Right atrium auricular region (tissue), 2 donors: ENCODE measurements at regions not wholly inside any gene's neighbourhood (a gene's known extent, or its start where the extent isn't known, plus 50 kb on each side); places are given as distances from the start of the nearest gene placed in this dataset.

Experiments used
- DNase-seq: peaks from one replicate; pipeline ENCODE4 v3.0.0-alpha.2; 2019; ENCODE audit warnings: low spot score
- H3K27ac ChIP-seq, 2 donors: fragments of 200-600 bp; sonication (generic); 1 replicate in 1 of 2; 2 replicates in 1 of 2; pipeline ENCODE4 v1.5.1; 2016 to 2019
- H3K27me3 ChIP-seq, 2 donors: fragments of 200-600 bp; sonication (generic); one replicate each; pipeline versions ENCODE4 v1.5.1 to v1.6.0; 2017 to 2019
- H3K36me3 ChIP-seq: fragments of 200-600 bp; sonication (generic); one replicate; pipeline ENCODE4 v1.5.1; 2016
- H3K4me1 ChIP-seq, 2 donors: fragments of 200-600 bp; sonication (generic); one replicate each; pipeline versions ENCODE4 v1.5.1 to v1.6.0; 2017 to 2019
- H3K4me3 ChIP-seq, 2 donors: fragments of 200-600 bp; sonication (generic); 1 replicate in 1 of 2; 2 replicates in 1 of 2; pipeline ENCODE4 v1.5.1; 2017 to 2019; ENCODE audit warnings: mild to moderate bottlenecking in 1 of 2, moderate library complexity in 1 of 2
- H3K9me3 ChIP-seq, 2 donors: fragments of 200-600 bp; sonication (generic); one replicate each; pipeline ENCODE4 v1.5.1; 2019
- TF ChIP-seq, protein P1 (sequence below), 2 donors: fragments of 200-600 bp; sonication (generic); IDR thresholded peaks; one replicate each; pipeline ENCODE4 v1.5.1; 2019; ENCODE audit warnings: antibody characterized with exemption in 2 of 2

GRCh38 chr9:103898550-103898949 is 195.6 kb upstream of the SMC2 start:
- TF ChIP-seq, protein P1, sequence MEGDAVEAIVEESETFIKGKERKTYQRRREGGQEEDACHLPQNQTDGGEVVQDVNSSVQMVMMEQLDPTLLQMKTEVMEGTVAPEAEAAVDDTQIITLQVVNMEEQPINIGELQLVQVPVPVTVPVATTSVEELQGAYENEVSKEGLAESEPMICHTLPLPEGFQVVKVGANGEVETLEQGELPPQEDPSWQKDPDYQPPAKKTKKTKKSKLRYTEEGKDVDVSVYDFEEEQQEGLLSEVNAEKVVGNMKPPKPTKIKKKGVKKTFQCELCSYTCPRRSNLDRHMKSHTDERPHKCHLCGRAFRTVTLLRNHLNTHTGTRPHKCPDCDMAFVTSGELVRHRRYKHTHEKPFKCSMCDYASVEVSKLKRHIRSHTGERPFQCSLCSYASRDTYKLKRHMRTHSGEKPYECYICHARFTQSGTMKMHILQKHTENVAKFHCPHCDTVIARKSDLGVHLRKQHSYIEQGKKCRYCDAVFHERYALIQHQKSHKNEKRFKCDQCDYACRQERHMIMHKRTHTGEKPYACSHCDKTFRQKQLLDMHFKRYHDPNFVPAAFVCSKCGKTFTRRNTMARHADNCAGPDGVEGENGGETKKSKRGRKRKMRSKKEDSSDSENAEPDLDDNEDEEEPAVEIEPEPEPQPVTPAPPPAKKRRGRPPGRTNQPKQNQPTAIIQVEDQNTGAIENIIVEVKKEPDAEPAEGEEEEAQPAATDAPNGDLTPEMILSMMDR (IDR thresholded peaks at IDR 0.05): no peak
- no peaks in the 10 kb centered on the region for H3K4me1 ChIP-seq
- DNase-seq: no peak
- H3K36me3 ChIP-seq: no peaks in the 10 kb centered on the region
- no peaks in the 10 kb centered on the region for H3K9me3 ChIP-seq
- no peak overlapping the region for H3K27ac ChIP-seq
- no peak overlapping the region for H3K4me3 ChIP-seq
- no peaks in the 10 kb centered on the region for H3K27me3 ChIP-seq

DNA sequence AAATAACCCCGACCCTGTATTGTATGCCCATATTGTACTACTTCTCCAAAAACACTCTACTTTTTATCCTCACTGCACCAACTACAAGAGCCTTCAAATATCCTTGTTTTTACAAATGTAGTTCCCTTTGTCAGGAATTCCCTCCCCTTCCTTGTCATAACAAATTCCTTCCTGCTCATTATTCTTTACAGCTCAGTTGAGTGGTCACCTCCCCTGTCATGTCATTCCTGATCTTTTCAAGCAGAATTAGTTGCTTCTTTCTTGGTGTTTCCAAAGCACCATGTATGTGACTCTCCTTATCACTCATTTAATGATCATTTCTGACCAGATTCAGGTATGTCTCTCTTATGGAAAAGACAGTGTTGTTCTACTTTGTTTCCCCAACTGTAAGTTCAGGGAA is 194.2 kb upstream of the SMC2 start:
- no peak for DNase-seq
- Histone ChIP-seq H3K4me1 (no peaks in the 10 kb centered on the region), H3K9me3 (no peaks in the 10 kb centered on the region), H3K27me3 (no peaks in the 10 kb centered on the region), H3K27ac (no peak overlapping the region), H3K4me3 (no peak overlapping the region), H3K36me3 (no peaks in the 10 kb centered on the region)
- TF ChIP-seq, protein P1 (IDR thresholded peaks at IDR 0.05): no peak

- Histone ChIP-seq H3K36me3 (no peaks in the 10 kb centered on the region), H3K27ac (no peak overlapping the region), H3K4me1 (no peaks in the 10 kb centered on the region), H3K9me3 (no peaks in the 10 kb centered on the region), H3K4me3 (no peak overlapping the region), H3K27me3 (no peaks in the 10 kb centered on the region)
- DNase-seq: no peak
- TF ChIP-seq, protein P1 (IDR thresholded peaks at IDR 0.05): no peak
Observed at GRCh38 chr9:103900466-103900865, 193.6 kb upstream of the SMC2 start.

DNA sequence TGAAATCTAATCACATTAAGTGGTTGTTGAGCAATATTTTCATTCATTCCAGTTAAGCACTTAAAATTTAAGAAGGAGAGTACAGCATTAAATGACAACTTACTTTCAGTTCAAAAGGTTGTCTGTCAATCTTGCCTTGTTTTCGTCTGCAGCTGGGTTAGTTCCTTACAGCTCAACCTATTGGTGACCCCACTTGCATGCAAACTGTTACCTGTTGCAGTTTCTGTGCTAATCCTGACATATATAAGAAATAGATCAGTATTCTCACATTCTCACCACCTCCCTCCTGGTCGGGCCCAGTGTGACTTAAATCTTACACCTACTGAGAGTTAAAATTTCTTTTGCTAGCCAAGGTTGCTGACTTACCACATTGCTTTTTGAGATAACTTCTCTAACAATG is 191.8 kb upstream of the SMC2 start:
- Histone ChIP-seq H3K27me3 (no peaks in the 10 kb centered on the region), H3K36me3 (no peaks in the 10 kb centered on the region), H3K4me3 (no peak overlapping the region), H3K27ac (no peak overlapping the region), H3K9me3 (no peaks in the 10 kb centered on the region), H3K4me1 (no peaks in the 10 kb centered on the region)
- TF ChIP-seq, protein P1 (IDR thresholded peaks at IDR 0.05): no peak
- no peak for DNase-seq

DNA sequence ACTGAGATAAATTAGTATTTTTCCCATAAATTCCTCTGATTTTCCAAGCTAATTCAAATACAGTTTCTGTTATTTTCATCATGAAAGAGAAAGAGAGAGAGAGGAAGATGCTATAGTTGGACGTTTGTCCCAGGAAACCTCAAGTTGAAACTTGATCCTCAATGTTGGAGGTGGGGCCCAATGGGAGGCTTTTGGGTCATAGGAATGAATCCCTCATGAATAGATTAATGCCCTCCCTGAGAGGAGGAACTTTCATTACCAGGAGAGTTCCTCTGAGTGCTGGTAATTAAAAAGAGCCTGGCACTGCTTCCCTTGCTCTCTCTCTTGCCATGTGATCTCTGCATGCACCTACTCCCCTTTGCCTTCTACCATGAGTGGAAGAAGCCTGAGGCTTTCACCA is 189.9 kb upstream of the SMC2 start:
- Histone ChIP-seq H3K4me1 (no peaks in the 10 kb centered on the region), H3K9me3 (no peaks in the 10 kb centered on the region), H3K4me3 (no peak overlapping the region), H3K27ac (no peak overlapping the region), H3K36me3 (no peaks in the 10 kb centered on the region), H3K27me3 (no peaks in the 10 kb centered on the region)
- no peak for DNase-seq
- TF ChIP-seq, protein P1 (IDR thresholded peaks at IDR 0.05): no peak

DNA sequence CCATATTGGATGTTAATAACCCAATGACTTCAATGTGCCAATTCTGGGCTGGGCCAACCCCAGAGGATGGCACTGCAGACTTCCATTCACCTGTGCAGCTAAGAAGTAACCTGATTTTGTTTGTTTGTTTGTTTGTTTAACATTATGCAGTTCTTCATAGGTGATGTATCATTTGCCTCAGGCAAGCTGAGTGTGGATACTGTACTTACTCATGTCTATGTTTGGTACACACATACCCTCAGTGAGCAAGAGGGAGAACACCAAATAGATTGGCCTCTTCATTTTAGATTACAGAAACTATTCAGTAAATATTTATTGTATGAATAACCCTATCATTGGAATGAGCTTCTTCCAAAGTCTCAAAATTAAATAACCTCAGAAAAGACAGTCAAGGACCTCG is 180.2 kb upstream of the SMC2 start:
- DNase-seq: no peak
- H3K27me3 ChIP-seq: no peaks in the 10 kb centered on the region
- no peaks in the 10 kb centered on the region for H3K9me3 ChIP-seq
- TF ChIP-seq, protein P1 (IDR thresholded peaks at IDR 0.05): no peak
- H3K27ac ChIP-seq: no peak overlapping the region
- no peaks in the 10 kb centered on the region for H3K36me3 ChIP-seq
- H3K4me3 ChIP-seq: no peak overlapping the region
- H3K4me1 ChIP-seq: no peaks in the 10 kb centered on the region
